WTC11 (cell line): ENCODE measurements at regions not wholly inside any gene's neighbourhood (a gene's known extent, or its start where the extent isn't known, plus 50 kb on each side); places are given as distances from the start of the nearest gene placed in this dataset.
A peak's percentile ranks its signal among the peaks of the same experiment; 100 is the strongest.

Experiments used
- ATAC-seq: fragments of 200-7000 bp; cut with Tn5 transposase; 2 replicates; pipeline ENCODE4 v1.10.0; 2021; ENCODE audit warnings: mild to moderate bottlenecking, moderate library complexity
- CTCF ChIA-PET: fragments of 300-600 bp; sonication (Branson Sonifier 250); formaldehyde crosslinking; loops from one replicate; lab custom pipeline; 2021; ENCODE audit warnings: antibody characterized with exemption; lab: Charles Lee
- POLR2A ChIA-PET: fragments of 350-600 bp; sonication (Branson Sonifier 250); formaldehyde crosslinking; loops from one replicate; lab custom pipeline; 2021; ENCODE audit warnings: antibody characterized with exemption; lab: Charles Lee
- DNase-seq: peaks from one replicate; pipeline ENCODE4 v3.0.0; 2021; ENCODE audit warnings: low spot score
- H3K27ac Mint-ChIP-seq: 2 replicates; pipeline ENCODE4 v1.8.0; 2021; ENCODE audit warnings: mixed read lengths
- H3K27me3 Mint-ChIP-seq: 2 replicates; pipeline ENCODE4 v1.8.0; 2021; ENCODE audit warnings: low read depth, mild to moderate bottlenecking, moderate library complexity, mixed read lengths
- H3K36me3 Mint-ChIP-seq: 2 replicates; pipeline ENCODE4 v1.8.0; 2021; ENCODE audit warnings: mixed read lengths
- H3K4me1 Mint-ChIP-seq: 2 replicates; pipeline ENCODE4 v1.8.0; 2022; ENCODE audit warnings: mixed read lengths
- H3K4me3 Mint-ChIP-seq: 2 replicates; pipeline ENCODE4 v1.8.0; 2021; ENCODE audit warnings: mild to moderate bottlenecking, moderate library complexity, mixed read lengths
- H3K9me3 Mint-ChIP-seq: 2 replicates; pipeline ENCODE4 v1.8.0; 2021; ENCODE audit warnings: mixed read lengths
- ETV6 ChIP-seq: sonication (generic); formaldehyde crosslinking; IDR thresholded peaks from 2 replicates; pipeline ENCODE4 v1.8.1; 2022; ENCODE audit warnings: mild to moderate bottlenecking, missing genetic modification reagents
- IRF2 ChIP-seq: sonication (generic); formaldehyde crosslinking; IDR thresholded peaks from 2 replicates; pipeline ENCODE4 v1.8.0; 2022; ENCODE audit warnings: low read depth, missing genetic modification reagents, borderline replicate concordance
- KAT7 ChIP-seq: sonication (generic); formaldehyde crosslinking; IDR thresholded peaks from 2 replicates; pipeline ENCODE4 v1.8.1; 2023; ENCODE audit warnings: missing genetic modification reagents, mild to moderate bottlenecking, borderline replicate concordance
- MXD4 ChIP-seq: fragments of 250-450 bp; sonication (Bioruptor Pico); IDR thresholded peaks from 2 replicates; pipeline ENCODE4 v1.8.0; 2021; ENCODE audit warnings: mild to moderate bottlenecking, moderate library complexity, borderline replicate concordance
- NFATC4 ChIP-seq: fragments of 250-450 bp; sonication (Bioruptor Pico); IDR thresholded peaks from 2 replicates; pipeline ENCODE4 v1.9.0; 2021; ENCODE audit warnings: mild to moderate bottlenecking
- NFYB ChIP-seq: sonication (generic); formaldehyde crosslinking; conservative IDR thresholded peaks from 2 replicates; pipeline ENCODE4 v1.8.0; 2022; ENCODE audit warnings: low read depth, missing genetic modification reagents
- NR1H2 ChIP-seq: sonication (generic); formaldehyde crosslinking; IDR thresholded peaks from 2 replicates; pipeline ENCODE4 v1.9.0; 2021; ENCODE audit warnings: mild to moderate bottlenecking, moderate library complexity, missing genetic modification reagents
- NR3C1 ChIP-seq: sonication (generic); formaldehyde crosslinking; conservative IDR thresholded peaks from 2 replicates; pipeline ENCODE4 v1.8.1; 2023; ENCODE audit warnings: low read depth, mild to moderate bottlenecking, missing genetic modification reagents
- TCF7 ChIP-seq: sonication (generic); formaldehyde crosslinking; IDR thresholded peaks from 2 replicates; pipeline ENCODE4 v1.8.0; 2022; ENCODE audit warnings: mild to moderate bottlenecking, low read depth, missing genetic modification reagents, moderate library complexity
- TEAD4 ChIP-seq: sonication (generic); formaldehyde crosslinking; IDR thresholded peaks from 2 replicates; pipeline ENCODE4 v1.8.0; 2022; ENCODE audit warnings: mild to moderate bottlenecking, missing genetic modification reagents
- TP53 ChIP-seq: sonication (generic); formaldehyde crosslinking; IDR thresholded peaks from 2 replicates; pipeline ENCODE4 v1.8.1; 2023; ENCODE audit warnings: mild to moderate bottlenecking, missing genetic modification reagents
- ZBTB21 ChIP-seq: sonication (generic); formaldehyde crosslinking; IDR thresholded peaks from 2 replicates; pipeline ENCODE4 v1.8.1; 2023; ENCODE audit warnings: mild to moderate bottlenecking, missing genetic modification reagents, borderline replicate concordance
- ZNF121 ChIP-seq: sonication (generic); formaldehyde crosslinking; IDR thresholded peaks from 2 replicates; pipeline ENCODE4 v1.8.0; 2023; ENCODE audit warnings: missing genetic modification reagents
- ZNF396 ChIP-seq: fragments of 250-450 bp; sonication (Bioruptor Pico); IDR thresholded peaks from 2 replicates; pipeline ENCODE4 v1.8.0; 2021; ENCODE audit warnings: mild to moderate bottlenecking, moderate library complexity, borderline replicate concordance
- TF ChIP-seq, protein P1 (sequence below): fragments of 250-450 bp; sonication (Bioruptor Pico); conservative IDR thresholded peaks from 2 replicates; pipeline ENCODE4 v1.9.0; 2021; ENCODE audit warnings: mild to moderate bottlenecking
- TF ChIP-seq, protein P2 (sequence below): sonication (generic); formaldehyde crosslinking; IDR thresholded peaks from 2 replicates; pipeline ENCODE4 v1.8.0; 2022; ENCODE audit warnings: mild to moderate bottlenecking, missing genetic modification reagents
- TF ChIP-seq, protein P3 (sequence below): sonication (generic); formaldehyde crosslinking; IDR thresholded peaks from 2 replicates; pipeline ENCODE4 v1.8.0; 2022; ENCODE audit warnings: mild to moderate bottlenecking, missing genetic modification reagents
- TF ChIP-seq, protein P4 (sequence below): sonication (generic); formaldehyde crosslinking; IDR thresholded peaks from 2 replicates; pipeline ENCODE4 v1.8.1; 2023; ENCODE audit warnings: mild to moderate bottlenecking, missing genetic modification reagents, moderate library complexity
- TF ChIP-seq, protein P5 (sequence below): sonication (generic); formaldehyde crosslinking; conservative IDR thresholded peaks from 2 replicates; pipeline ENCODE4 v1.8.1; 2023; ENCODE audit warnings: mild to moderate bottlenecking, low read depth, missing genetic modification reagents, moderate library complexity

DNA sequence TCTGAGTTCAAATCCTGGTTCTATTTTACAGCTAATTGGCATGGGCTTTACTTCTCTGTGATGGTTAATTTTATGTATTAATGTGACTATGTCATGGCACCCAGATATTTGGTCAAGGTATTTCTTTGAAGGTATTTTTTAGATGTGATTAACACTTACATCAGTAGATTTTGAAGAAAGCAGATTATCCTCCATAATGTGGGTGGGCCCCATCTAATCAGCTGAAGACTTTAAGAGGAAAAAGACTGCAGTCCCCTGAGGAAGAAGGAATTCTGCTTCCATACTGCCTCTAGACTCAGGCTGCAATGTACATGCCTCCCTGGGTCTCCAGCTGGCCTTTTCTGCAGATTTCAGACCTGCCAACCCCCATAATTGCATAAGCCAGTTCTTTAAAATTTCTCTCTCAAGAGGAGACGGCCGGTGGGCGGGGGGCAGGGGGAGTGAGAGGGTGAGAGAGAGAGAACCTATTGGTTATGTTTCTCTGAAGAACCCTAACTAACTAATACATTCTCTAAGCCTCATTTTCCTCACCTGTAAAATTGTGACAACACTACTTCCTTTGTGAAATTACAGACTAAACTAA lies 338.2 kb upstream of the PRDM1 start (continued):
- TF ChIP-seq, protein P1, sequence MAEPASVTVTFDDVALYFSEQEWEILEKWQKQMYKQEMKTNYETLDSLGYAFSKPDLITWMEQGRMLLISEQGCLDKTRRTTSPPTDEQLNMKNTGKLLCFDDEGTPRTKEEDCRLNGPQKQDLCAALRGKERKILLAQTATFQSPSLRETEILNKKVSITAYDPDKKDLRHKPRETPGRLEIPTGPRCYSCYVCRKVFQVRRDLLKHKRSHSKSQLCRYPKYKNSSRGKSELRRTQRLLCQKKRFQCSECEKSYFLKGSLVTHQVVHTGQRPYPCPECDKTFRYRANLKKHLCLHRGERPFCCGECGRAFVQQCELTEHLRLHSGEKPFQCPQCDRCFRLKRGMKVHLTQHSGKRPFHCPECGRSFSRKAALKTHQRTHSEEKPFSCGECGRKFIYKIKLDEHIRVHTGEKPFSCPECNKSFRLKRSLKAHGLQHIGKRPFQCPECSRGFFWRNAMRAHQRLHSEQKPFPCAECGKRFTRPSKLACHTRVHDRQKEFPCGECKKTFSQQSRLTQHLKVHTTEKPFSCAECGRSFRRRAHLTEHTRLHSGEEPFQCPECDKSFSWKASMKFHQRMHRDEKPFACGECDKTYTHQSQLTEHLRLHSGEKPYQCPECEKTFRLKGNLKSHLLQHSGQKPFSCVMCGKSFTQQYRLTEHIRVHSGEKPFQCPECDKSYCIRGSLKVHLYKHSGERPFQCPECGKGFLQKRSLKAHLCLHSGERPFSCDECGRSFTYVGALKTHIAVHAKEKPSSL (CRISPR knock-in tag): no peak

DNA sequence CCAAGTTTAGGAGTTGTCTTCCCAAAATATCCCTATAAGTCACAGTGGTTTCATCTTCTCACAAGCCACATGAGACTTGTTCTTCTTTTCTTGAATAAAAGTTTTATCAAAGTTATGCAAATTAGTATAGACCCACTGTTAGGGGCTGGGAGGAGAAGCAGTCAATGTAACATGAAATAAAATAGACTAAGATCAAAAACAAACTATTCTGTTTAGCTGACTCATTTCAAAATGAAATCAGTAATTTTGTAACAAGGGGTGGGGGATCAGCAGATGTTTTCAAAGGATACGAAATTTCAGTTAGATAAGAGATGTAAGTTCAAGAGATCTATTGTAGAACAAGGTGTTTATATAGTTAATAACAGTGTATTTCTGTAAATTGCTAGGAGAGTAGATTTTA lies 339.6 kb upstream of the PRDM1 start:
- no peak for ATAC-seq
- H3K27me3 Mint-ChIP-seq: no peaks in the 10 kb centered on the region
- H3K27ac Mint-ChIP-seq: no peak overlapping the region

DNA sequence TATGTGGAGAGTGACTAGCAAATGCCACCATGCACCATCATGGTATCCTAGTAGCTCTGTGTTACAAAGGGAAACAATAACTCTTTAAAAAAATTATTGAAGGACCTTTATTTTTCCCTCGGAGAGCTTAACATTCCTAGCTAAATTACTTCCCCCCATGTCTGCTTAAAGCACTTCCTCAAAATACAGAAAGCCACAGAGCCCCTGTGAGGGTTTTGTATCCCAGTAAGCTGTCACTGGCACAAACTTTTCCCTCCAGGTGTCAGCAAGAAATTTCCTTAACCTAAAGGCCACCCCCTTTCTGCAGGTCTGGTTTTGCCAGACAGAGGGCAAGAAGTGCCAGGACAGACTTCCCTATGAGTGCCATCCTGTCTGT lies 340.0 kb upstream of the PRDM1 start:
- Mint-ChIP-seq H3K9me3 (peaks cover 4% of the 10 kb centered on the region), H3K27ac (no peak overlapping the region), H3K4me1 (peaks cover 32% of the 10 kb centered on the region), H3K4me3 (no peak overlapping the region), H3K36me3 (no peaks in the 10 kb centered on the region), H3K27me3 (no peaks in the 10 kb centered on the region)
- no peak for TF ChIP-seq ZBTB21 (CRISPR knock-in tag)
- no peak for TF ChIP-seq NR3C1
- TF ChIP-seq TEAD4 (CRISPR knock-in tag): no peak
- no peak for TF ChIP-seq IRF2 (CRISPR knock-in tag)
- no peak for TF ChIP-seq TCF7 (CRISPR knock-in tag)
- TF ChIP-seq, protein P2, sequence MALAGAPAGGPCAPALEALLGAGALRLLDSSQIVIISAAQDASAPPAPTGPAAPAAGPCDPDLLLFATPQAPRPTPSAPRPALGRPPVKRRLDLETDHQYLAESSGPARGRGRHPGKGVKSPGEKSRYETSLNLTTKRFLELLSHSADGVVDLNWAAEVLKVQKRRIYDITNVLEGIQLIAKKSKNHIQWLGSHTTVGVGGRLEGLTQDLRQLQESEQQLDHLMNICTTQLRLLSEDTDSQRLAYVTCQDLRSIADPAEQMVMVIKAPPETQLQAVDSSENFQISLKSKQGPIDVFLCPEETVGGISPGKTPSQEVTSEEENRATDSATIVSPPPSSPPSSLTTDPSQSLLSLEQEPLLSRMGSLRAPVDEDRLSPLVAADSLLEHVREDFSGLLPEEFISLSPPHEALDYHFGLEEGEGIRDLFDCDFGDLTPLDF (CRISPR knock-in tag): no peak
- TF ChIP-seq, protein P3, sequence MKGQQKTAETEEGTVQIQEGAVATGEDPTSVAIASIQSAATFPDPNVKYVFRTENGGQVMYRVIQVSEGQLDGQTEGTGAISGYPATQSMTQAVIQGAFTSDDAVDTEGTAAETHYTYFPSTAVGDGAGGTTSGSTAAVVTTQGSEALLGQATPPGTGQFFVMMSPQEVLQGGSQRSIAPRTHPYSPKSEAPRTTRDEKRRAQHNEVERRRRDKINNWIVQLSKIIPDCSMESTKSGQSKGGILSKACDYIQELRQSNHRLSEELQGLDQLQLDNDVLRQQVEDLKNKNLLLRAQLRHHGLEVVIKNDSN (CRISPR knock-in tag): no peak
- no peak for TF ChIP-seq NFYB (CRISPR knock-in tag)
- TF ChIP-seq NFATC4 (CRISPR knock-in tag): no peak
- TF ChIP-seq MXD4 (CRISPR knock-in tag): no peak
- TF ChIP-seq, protein P4, sequence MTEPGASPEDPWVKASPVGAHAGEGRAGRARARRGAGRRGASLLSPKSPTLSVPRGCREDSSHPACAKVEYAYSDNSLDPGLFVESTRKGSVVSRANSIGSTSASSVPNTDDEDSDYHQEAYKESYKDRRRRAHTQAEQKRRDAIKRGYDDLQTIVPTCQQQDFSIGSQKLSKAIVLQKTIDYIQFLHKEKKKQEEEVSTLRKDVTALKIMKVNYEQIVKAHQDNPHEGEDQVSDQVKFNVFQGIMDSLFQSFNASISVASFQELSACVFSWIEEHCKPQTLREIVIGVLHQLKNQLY (CRISPR knock-in tag): no peak
- TF ChIP-seq TP53: no peak
- no peak for TF ChIP-seq ETV6 (CRISPR knock-in tag)
- TF ChIP-seq, protein P5, sequence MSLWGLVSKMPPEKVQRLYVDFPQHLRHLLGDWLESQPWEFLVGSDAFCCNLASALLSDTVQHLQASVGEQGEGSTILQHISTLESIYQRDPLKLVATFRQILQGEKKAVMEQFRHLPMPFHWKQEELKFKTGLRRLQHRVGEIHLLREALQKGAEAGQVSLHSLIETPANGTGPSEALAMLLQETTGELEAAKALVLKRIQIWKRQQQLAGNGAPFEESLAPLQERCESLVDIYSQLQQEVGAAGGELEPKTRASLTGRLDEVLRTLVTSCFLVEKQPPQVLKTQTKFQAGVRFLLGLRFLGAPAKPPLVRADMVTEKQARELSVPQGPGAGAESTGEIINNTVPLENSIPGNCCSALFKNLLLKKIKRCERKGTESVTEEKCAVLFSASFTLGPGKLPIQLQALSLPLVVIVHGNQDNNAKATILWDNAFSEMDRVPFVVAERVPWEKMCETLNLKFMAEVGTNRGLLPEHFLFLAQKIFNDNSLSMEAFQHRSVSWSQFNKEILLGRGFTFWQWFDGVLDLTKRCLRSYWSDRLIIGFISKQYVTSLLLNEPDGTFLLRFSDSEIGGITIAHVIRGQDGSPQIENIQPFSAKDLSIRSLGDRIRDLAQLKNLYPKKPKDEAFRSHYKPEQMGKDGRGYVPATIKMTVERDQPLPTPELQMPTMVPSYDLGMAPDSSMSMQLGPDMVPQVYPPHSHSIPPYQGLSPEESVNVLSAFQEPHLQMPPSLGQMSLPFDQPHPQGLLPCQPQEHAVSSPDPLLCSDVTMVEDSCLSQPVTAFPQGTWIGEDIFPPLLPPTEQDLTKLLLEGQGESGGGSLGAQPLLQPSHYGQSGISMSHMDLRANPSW: no peak
- TF ChIP-seq ZNF396: no peak
- POLR2A ChIA-PET: no interaction called here
- DNase-seq (no peak), ATAC-seq (peak; percentile 32)
- CTCF ChIA-PET: no interaction called here

More for the DNA sequence above, 339.6 kb upstream of the PRDM1 start:
- ChIA-PET POLR2A (no interaction called here), CTCF (no interaction called here)
- no peak for TF ChIP-seq ZNF121 (CRISPR knock-in tag)
- no peak for TF ChIP-seq NR1H2 (CRISPR knock-in tag)
- TF ChIP-seq KAT7 (CRISPR knock-in tag): no peak
- H3K9me3 Mint-ChIP-seq: peaks cover 4% of the 10 kb centered on the region
- no peaks in the 10 kb centered on the region for H3K36me3 Mint-ChIP-seq
- DNase-seq: no peak
- peaks cover 32% of the 10 kb centered on the region for H3K4me1 Mint-ChIP-seq
- H3K4me3 Mint-ChIP-seq: no peak overlapping the region
